ENCODE measurements at regions not wholly inside any gene's neighbourhood (a gene's known extent, or its start where the extent isn't known, plus 50 kb on each side); places are given as distances from the start of the nearest gene placed in this dataset.
"Not testable (repeated sequence)": the region's sequence is repeated elsewhere in the genome, so short reads cannot be mapped to it uniquely, and the experiment has no call there.

- not testable (repeated sequence) for DNase-seq
These were observed 72.7 kb upstream of the NPIPB12 start for GRCh38 chr16:29578898-29579297.

GRCh38 chr16:29581764-29582163 lies 75.6 kb upstream of the NPIPB12 start:
- DNase-seq: not testable (repeated sequence)

GRCh38 chr16:29591919-29592318 lies 71.1 kb upstream of the SPN start:
- DNase-seq: not testable (repeated sequence)

GRCh38 chr16:29594269-29594925 lies 68.7 kb upstream of the SPN start:
- not testable (repeated sequence) for DNase-seq

DNA sequence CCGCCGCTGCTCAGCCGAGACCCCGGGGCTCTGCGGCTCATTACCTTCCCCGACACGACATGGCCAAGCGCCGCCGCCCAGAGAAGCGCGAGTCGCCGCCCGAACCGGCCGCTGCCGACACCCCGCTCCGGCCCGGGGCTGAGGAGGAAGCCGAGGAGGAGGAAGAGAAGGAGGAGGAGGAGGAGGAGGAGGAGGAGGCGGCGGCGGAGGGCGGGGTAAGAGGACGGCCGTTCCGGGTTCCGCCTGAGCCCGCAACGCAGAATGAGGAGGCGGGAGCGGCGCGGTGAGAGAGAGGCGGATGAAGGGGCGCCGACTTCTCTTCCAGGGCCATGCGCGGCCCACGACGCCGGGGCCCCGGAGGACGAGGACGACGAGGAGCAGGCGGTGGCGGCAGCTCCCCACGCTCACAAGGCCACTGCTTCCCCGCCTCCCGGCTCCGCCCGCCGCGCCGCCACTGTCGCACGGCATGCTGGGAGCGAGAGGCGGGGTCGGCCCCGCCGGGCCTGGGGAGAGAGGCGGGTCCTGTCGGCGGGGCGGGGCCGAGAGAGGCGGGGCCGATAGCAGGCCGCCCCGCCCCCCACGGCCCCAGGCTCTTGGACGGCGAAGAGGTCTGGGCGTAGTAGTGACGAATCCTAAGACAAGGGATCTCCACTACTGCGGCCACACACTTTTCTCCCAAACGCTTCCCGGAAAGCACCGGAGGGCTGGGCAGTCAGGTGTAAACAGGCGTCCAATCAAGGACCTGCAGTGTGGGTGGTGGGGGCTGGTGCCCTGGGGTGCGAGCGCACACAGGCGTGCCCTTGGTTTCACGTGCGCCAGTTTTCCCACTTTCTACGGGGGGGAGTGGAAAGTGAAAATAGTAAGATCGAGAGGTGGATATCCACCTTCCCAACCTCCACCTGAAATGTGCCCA lies 67.9 kb upstream of the SPN start:
- DNase-seq: peak; percentile 85

GRCh38 chr16:29597030-29597429 lies 66.0 kb upstream of the SPN start:
- not testable (repeated sequence) for DNase-seq

DNA sequence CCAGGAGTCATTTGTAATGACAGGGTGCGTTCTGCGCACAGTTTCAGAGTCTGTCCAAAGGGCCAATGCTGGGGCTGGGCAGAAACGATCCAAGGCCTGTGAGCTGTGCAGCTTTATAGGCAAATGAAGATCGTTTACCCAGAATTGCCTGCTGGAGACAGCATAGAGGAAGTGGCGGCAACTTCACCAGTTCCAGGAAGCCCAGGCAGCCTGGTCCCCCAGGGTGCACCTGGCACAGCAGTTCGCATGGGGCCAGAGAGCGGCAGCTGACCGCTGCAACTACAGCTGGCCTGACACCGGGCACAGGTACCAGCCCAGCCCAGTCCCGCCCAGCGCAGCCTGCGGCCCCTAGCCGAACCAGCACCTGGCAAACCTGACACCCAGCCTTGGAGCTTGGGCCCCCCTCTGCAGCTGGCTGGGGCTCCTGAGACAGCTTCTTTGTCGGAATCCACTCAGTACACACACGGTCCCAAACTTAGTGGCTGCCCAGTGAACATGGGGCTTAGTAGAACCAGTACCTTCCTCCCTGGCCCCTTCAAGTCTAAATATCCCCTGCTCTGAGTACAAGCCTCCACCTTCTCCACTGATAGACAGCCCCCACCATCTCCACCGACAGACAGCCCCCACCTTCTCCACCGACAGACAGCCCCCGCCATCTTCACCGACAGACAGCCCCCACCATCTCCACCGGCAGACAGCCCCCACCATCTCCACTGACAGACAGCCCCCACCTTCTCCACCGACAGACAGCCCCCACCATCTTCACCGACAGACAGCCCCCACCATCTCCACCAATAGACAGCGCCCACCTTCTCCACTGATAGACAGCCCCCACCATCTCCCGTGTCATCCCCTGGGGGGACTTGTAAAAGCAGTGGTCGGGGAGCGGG lies 62.7 kb upstream of the SPN start:
- peak; percentile 6 for DNase-seq

- DNase-seq: not testable (repeated sequence)
These were observed 60.8 kb upstream of the SPN start for GRCh38 chr16:29602247-29602625.

DNA sequence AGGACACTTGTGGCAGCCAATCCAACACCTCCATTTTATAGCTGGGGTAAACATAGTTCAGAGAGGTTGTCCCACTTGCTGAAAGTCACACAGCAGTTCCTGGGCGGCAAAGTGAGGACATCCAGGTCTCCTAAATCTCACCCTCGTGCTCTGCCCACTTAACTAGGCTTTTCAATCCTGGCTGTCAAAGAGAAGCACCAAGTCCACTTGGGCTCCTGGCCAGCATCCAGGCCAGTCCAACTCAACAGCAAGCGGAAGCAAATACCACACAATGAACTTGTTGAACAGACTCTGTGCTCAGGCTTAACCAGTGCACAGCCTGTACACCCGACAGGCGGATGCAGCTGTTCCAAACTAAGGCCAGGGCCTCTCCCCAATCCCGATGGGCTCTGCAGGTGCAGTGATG lies 60.4 kb upstream of the SPN start:
- not testable (repeated sequence) for DNase-seq

- peak; percentile 22 for DNase-seq
These were observed 58.2 kb upstream of the SPN start for GRCh38 chr16:29604631-29605549.

GRCh38 chr16:29605593-29606205 lies 57.3 kb upstream of the SPN start:
- DNase-seq: not testable (repeated sequence)

DNA sequence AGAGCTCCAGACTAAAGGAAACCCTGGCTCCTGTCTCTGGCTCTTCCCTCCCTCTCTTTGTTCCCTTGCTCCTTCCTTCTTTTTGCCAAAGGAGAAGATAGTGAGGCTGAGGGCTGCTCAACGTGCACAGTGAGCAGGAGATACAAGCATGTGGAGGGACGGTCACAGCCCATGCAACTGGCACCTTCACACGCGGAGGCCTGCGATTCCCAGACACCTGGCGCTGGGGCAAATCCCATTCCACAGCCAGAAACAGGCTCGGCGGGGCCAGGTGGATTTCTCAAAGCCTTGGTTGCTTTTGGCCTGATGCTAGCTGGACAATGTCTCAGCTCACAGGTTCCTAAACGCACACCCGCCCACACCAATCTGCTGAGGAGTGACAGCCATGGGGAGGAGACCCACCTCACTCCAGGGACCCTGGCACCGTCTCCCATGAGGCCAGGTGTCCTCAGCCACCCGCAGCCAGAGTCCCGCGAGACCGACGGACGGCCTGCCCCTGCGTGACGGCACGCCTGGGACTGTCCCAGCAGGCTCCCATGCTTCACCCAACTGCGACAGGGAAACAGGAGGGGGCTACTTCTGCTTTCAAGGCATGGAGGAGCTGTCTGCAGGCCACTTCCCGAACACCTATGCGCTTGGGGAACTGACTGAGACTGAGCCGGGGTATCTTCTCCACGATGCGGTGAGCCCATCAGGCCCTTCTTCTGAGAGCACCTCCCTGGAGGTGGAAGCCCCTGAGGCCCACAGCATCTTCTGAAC lies 56.2 kb upstream of the SPN start:
- not testable (repeated sequence) for DNase-seq

- not testable (repeated sequence) for DNase-seq
These were observed 55.6 kb upstream of the SPN start for GRCh38 chr16:29607428-29607823.

GRCh38 chr16:29612381-29613306 lies 50.4 kb upstream of the SPN start:
- not testable (repeated sequence) for DNase-seq

Measured in NCI-H2227 treated with DMSO at 0.1 percent for 48 hours (cell line).